Neural progenitor cell (in vitro differentiated cells): ENCODE measurements at regions not wholly inside any gene's neighbourhood (a gene's known extent, or its start where the extent isn't known, plus 50 kb on each side); places are given as distances from the start of the nearest gene placed in this dataset.

Experiments used
- DNase-seq: peaks from one replicate; pipeline ENCODE4 v3.0.0-alpha.2; 2016; ENCODE audit warnings: low spot score
- H2AFZ ChIP-seq: fragments of 200-600 bp; sonication (generic); replicated peaks from 2 replicates; pipeline ENCODE4 v1.6.1; 2016; ENCODE audit warnings: antibody characterized with exemption
- H3F3A ChIP-seq: fragments of 200-600 bp; sonication (generic); 2 replicates; pipeline ENCODE4 v1.6.1; 2016; ENCODE audit warnings: antibody characterized with exemption, low read depth
- H3K27ac ChIP-seq: fragments of 200-600 bp; sonication (generic); 2 replicates; pipeline ENCODE4 v1.5.1; 2016; ENCODE audit warnings: mild to moderate bottlenecking
- H3K27me3 ChIP-seq: fragments of 200-600 bp; sonication (generic); 2 replicates; pipeline ENCODE4 v1.6.1; 2016; ENCODE audit warnings: mild to moderate bottlenecking, moderate library complexity
- H3K36me3 ChIP-seq: fragments of 200-600 bp; sonication (generic); 2 replicates; pipeline ENCODE4 v1.5.1; 2016
- H3K4me1 ChIP-seq: fragments of 200-600 bp; sonication (generic); 2 replicates; pipeline ENCODE4 v1.6.1; 2016; ENCODE audit warnings: mixed run types
- H3K4me2 ChIP-seq: fragments of 200-600 bp; sonication (generic); 2 replicates; pipeline ENCODE4 v1.6.1; 2016
- H3K4me3 ChIP-seq: fragments of 200-600 bp; sonication (generic); 2 replicates; pipeline ENCODE4 v1.5.1; 2016
- H3K79me2 ChIP-seq: fragments of 200-600 bp; sonication (generic); 2 replicates; pipeline ENCODE4 v1.6.1; 2016; ENCODE audit warnings: low read depth
- H3K9ac ChIP-seq: fragments of 200-600 bp; sonication (generic); 2 replicates; pipeline ENCODE4 v1.6.1; 2016
- H3K9me3 ChIP-seq: fragments of 200-600 bp; sonication (generic); 2 replicates; pipeline ENCODE4 v1.5.1; 2016; ENCODE audit warnings: low read depth
- H4K20me1 ChIP-seq: fragments of 200-600 bp; sonication (generic); 2 replicates; pipeline ENCODE4 v1.6.1; 2016; ENCODE audit warnings: low read depth
- H3K27ac Mint-ChIP-seq: 3 replicates; pipeline ENCODE4 v1.8.0; 2021; ENCODE audit warnings: mixed read lengths
- H3K27me3 Mint-ChIP-seq: 2 replicates; pipeline ENCODE4 v1.8.0; 2022; ENCODE audit warnings: low read depth, mild to moderate bottlenecking, inconsistent platforms, moderate library complexity, mixed read lengths; ENCODE audit not compliant: insufficient read depth
- H3K36me3 Mint-ChIP-seq: 3 replicates; pipeline ENCODE4 v1.8.0; 2021; ENCODE audit warnings: mixed read lengths
- H3K4me1 Mint-ChIP-seq: 3 replicates; pipeline ENCODE4 v1.8.0; 2021; ENCODE audit warnings: mixed read lengths
- H3K4me3 Mint-ChIP-seq: 3 replicates; pipeline ENCODE4 v1.8.0; 2021; ENCODE audit warnings: mild to moderate bottlenecking, moderate library complexity, mixed read lengths
- H3K9me3 Mint-ChIP-seq: 3 replicates; pipeline ENCODE4 v1.8.0; 2020; ENCODE audit warnings: mixed read lengths
- EZH2 ChIP-seq: fragments of 200-600 bp; sonication (generic); IDR thresholded peaks from 2 replicates; pipeline ENCODE4 v1.6.1; 2017; ENCODE audit warnings: antibody characterized with exemption, mild to moderate bottlenecking, moderate library complexity
- EZH2phosphoT487 ChIP-seq: fragments of 200-600 bp; sonication (generic); IDR thresholded peaks from 2 replicates; pipeline ENCODE4 v1.6.1; 2017; ENCODE audit warnings: antibody characterized with exemption
- TF ChIP-seq, protein P1 (sequence below): fragments of 200-600 bp; sonication (generic); IDR thresholded peaks from 2 replicates; pipeline ENCODE4 v1.5.1; 2017; ENCODE audit warnings: antibody characterized with exemption, mild to moderate bottlenecking

DNA sequence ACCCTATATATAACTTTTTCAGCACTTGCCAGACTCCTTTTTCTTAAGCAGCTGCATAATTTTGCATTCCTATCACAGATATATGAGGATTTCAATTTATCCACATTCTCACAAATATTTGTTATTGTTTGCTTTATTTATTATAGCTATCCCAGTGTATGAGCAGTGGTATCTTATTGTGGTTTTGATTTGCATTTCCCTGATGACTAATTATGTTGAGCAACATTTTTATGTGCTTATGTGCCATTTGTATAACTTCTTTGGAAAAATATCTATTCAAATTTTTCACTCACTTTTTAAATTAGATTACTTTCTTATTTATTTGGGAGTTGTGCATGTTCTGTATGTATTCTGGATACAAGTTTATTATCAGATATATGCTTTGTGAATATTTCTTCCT lies 361.9 kb downstream of the KCTD8 start:
- Mint-ChIP-seq H3K27me3 (peaks cover 2% of the 10 kb centered on the region), H3K27ac (no peak overlapping the region), H3K4me1 (no peaks in the 10 kb centered on the region), H3K9me3 (peaks cover 4% of the 10 kb centered on the region), H3K4me3 (no peak overlapping the region), H3K36me3 (no peaks in the 10 kb centered on the region)
- TF ChIP-seq EZH2 (no peak), EZH2phosphoT487 (no peak)
- TF ChIP-seq, protein P1, sequence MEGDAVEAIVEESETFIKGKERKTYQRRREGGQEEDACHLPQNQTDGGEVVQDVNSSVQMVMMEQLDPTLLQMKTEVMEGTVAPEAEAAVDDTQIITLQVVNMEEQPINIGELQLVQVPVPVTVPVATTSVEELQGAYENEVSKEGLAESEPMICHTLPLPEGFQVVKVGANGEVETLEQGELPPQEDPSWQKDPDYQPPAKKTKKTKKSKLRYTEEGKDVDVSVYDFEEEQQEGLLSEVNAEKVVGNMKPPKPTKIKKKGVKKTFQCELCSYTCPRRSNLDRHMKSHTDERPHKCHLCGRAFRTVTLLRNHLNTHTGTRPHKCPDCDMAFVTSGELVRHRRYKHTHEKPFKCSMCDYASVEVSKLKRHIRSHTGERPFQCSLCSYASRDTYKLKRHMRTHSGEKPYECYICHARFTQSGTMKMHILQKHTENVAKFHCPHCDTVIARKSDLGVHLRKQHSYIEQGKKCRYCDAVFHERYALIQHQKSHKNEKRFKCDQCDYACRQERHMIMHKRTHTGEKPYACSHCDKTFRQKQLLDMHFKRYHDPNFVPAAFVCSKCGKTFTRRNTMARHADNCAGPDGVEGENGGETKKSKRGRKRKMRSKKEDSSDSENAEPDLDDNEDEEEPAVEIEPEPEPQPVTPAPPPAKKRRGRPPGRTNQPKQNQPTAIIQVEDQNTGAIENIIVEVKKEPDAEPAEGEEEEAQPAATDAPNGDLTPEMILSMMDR = no peak
- Histone ChIP-seq H3K27ac (no peak overlapping the region), H3K4me2 (no peak overlapping the region), H3K4me3 (no peak overlapping the region), H3K9ac (no peak overlapping the region), H3K4me1 (no peaks in the 10 kb centered on the region), H2AFZ (no peak overlapping the region), H4K20me1 (no peaks in the 10 kb centered on the region), H3K36me3 (no peaks in the 10 kb centered on the region), H3F3A (no peaks in the 10 kb centered on the region), H3K9me3 (no peaks in the 10 kb centered on the region), H3K79me2 (no peaks in the 10 kb centered on the region), H3K27me3 (no peaks in the 10 kb centered on the region)
- DNase-seq = no peak

DNA sequence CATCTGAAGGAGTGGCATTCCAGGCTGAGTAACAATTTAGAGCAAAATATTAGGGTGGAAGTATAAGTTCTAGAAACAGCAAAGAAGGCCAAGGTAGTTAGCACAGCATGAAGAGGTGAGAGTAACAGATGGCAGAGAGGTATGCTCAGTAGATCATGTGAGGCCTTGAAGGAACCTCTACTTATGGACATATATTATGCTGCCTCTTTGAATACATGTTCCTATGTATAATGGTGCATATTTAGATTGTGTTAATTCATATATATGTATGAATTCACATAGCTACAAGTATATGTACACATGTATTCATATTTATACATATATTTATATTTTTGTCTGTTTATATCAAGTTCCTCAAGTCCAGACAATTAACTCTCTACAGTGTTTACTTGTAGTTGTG lies 355.2 kb downstream of the KCTD8 start:
- H3K9ac ChIP-seq = no peak overlapping the region
- H3K4me3 ChIP-seq = no peak overlapping the region
- H3K27me3 ChIP-seq = no peaks in the 10 kb centered on the region
- H3K36me3 ChIP-seq = no peaks in the 10 kb centered on the region
- no peak for DNase-seq
- Mint-ChIP-seq H3K27ac (no peak overlapping the region), H3K4me3 (no peak overlapping the region), H3K4me1 (no peaks in the 10 kb centered on the region), H3K9me3 (no peaks in the 10 kb centered on the region), H3K27me3 (no peaks in the 10 kb centered on the region), H3K36me3 (no peaks in the 10 kb centered on the region)
- TF ChIP-seq EZH2phosphoT487 (no peak), EZH2 (no peak)
- TF ChIP-seq, protein P1 = no peak
- no peaks in the 10 kb centered on the region for H4K20me1 ChIP-seq
- no peak overlapping the region for H2AFZ ChIP-seq
- H3K4me1 ChIP-seq = no peaks in the 10 kb centered on the region
- no peak overlapping the region for H3K27ac ChIP-seq
- H3K4me2 ChIP-seq = no peak overlapping the region
- H3F3A ChIP-seq = no peaks in the 10 kb centered on the region
- H3K79me2 ChIP-seq = no peaks in the 10 kb centered on the region
- H3K9me3 ChIP-seq = no peaks in the 10 kb centered on the region

DNA sequence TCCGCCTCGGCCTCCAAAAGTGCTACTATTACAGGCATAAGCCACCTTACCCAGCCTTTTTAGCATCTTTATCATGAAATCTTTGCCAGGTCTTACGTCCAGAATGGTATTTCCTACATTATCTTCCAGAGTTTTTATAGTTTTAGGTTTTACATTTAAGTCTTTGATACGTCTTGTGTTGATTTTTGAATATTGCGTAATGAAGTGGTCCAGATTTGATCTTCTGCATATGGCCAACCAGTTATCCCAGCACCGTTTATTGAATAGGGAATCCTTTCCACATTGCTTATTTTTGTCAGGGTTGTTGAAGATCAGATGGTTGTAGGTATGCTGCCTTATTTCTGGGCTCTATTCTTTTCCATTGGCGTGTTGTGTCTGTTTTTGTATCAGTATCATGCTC lies 349.6 kb downstream of the KCTD8 start:
- no peaks in the 10 kb centered on the region for H3K4me1 Mint-ChIP-seq
- no peaks in the 10 kb centered on the region for H3K36me3 Mint-ChIP-seq

More for the DNA sequence above, 349.6 kb downstream of the KCTD8 start:
- no peak overlapping the region for H3K4me3 ChIP-seq
- H3K4me3 Mint-ChIP-seq = no peak overlapping the region
- no peaks in the 10 kb centered on the region for H3K36me3 ChIP-seq
- no peak for DNase-seq
- no peak overlapping the region for H2AFZ ChIP-seq
- no peak overlapping the region for H3K4me2 ChIP-seq
- H3K79me2 ChIP-seq = no peaks in the 10 kb centered on the region
- peaks cover 3% of the 10 kb centered on the region for H3K27me3 Mint-ChIP-seq
- no peak overlapping the region for H3K27ac Mint-ChIP-seq
- no peak overlapping the region for H3K27ac ChIP-seq
- H3K4me1 ChIP-seq = no peaks in the 10 kb centered on the region
- H3F3A ChIP-seq = no peaks in the 10 kb centered on the region
- H3K9ac ChIP-seq = no peak overlapping the region
- H3K9me3 Mint-ChIP-seq = peaks cover 18% of the 10 kb centered on the region
- H4K20me1 ChIP-seq = no peaks in the 10 kb centered on the region
- H3K27me3 ChIP-seq = no peaks in the 10 kb centered on the region
- TF ChIP-seq EZH2phosphoT487 (no peak), EZH2 (no peak)
- TF ChIP-seq, protein P1 = no peak
- H3K9me3 ChIP-seq = no peaks in the 10 kb centered on the region
